ENCODE measurements at regions not wholly inside any gene's neighbourhood (a gene's known extent, or its start where the extent isn't known, plus 50 kb on each side); places are given as distances from the start of the nearest gene placed in this dataset.

GRCh38 chr12:28980436-28980835 lies 168.6 kb upstream of the FAR2 start:
- Histone ChIP-seq H3K36me3 (ENCODE audit: control insufficient read depth, insufficient read depth, low read length) (no peaks in the 10 kb centered on the region), H3K4me3 (ENCODE audit: low read depth, low read length) (no peak overlapping the region), H3K9me3 (ENCODE audit: control insufficient read depth, insufficient read depth, low read depth, low read length) (no peaks in the 10 kb centered on the region), H3K27ac (ENCODE audit: low read depth, low read length) (no peak overlapping the region), H3K27me3 (ENCODE audit: control insufficient read depth, insufficient read depth, low read length) (no peaks in the 10 kb centered on the region), H3K9ac (ENCODE audit: low read length) (no peak overlapping the region), H3K4me1 (ENCODE audit: control insufficient read depth, insufficient read depth, low read length) (no peaks in the 10 kb centered on the region)

DNA sequence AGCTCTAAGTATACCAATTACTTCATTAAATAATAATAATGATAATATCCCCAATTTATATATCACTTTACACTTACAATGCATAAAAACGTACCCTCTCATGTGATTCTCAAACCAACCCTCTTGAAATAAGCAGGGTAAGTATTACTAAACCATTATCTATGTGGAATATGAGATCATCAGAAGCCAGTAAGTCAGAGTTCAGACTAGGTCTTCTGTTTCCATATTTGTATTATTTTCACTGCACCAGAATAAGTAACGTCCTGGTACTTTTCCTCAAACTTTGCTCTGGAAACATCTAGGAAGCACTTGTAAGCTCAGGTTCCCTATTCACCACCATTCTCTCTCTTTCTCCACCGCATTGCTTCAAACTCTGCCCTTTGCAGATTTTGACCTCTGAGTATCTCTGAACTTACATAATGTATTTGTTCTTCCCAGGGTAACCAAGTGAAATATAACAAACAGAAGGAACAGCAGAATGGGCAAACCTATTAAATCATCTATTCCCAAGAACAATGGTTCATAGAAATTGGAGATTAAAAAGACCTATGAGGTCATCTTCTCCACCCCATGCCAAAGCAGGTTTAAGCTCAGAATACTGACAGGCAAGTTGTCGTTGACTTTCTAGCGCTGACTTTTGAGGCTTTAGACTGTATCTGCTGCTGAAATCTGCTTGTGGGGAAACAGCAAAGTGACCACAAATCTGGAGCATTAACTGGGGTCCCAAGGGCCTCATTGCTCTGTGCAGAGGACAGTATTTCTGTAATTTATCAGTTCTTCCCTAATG lies 161.3 kb upstream of the FAR2 start:
- no peak overlapping the region for H3K9ac ChIP-seq (ENCODE audit: low read length)
- H3K4me1 ChIP-seq (ENCODE audit: control insufficient read depth, insufficient read depth, low read length) = no peaks in the 10 kb centered on the region
- no peaks in the 10 kb centered on the region for H3K36me3 ChIP-seq (ENCODE audit: control insufficient read depth, insufficient read depth, low read length)
- no peaks in the 10 kb centered on the region for H3K9me3 ChIP-seq (ENCODE audit: control insufficient read depth, insufficient read depth, low read depth, low read length)
- H3K4me3 ChIP-seq (ENCODE audit: low read depth, low read length) = no peak overlapping the region
- H3K27ac ChIP-seq (ENCODE audit: low read depth, low read length) = no peak overlapping the region
- no peaks in the 10 kb centered on the region for H3K27me3 ChIP-seq (ENCODE audit: control insufficient read depth, insufficient read depth, low read length)

- Histone ChIP-seq H3K4me3 (ENCODE audit: low read depth, low read length) (no peak overlapping the region), H3K27ac (ENCODE audit: low read depth, low read length) (no peak overlapping the region), H3K9ac (ENCODE audit: low read length) (no peak overlapping the region), H3K36me3 (ENCODE audit: control insufficient read depth, insufficient read depth, low read length) (no peaks in the 10 kb centered on the region), H3K4me1 (ENCODE audit: control insufficient read depth, insufficient read depth, low read length) (no peaks in the 10 kb centered on the region), H3K9me3 (ENCODE audit: control insufficient read depth, insufficient read depth, low read depth, low read length) (no peaks in the 10 kb centered on the region), H3K27me3 (ENCODE audit: control insufficient read depth, insufficient read depth, low read length) (no peaks in the 10 kb centered on the region)
Measured at GRCh38 chr12:28988325-28988704, 160.8 kb upstream of the FAR2 start.

DNA sequence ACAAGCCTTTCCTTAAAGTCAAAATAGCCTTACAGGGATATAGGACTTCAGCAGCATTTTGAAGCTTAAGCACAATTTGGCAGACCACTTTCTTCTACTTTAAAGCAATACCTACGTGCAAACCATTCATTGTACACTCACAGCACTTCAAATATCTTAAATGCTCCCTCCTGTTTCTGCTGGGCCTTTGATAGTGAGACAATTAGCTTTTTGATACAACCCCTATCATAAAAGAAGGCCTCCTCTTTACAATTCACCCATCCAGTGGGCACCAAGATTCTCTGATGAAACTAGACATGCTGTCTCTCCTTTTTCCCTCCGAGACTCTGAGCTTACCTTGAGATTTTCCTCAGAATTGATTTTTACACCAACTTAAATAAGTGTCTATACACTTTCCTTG lies 157.5 kb upstream of the FAR2 start:
- Histone ChIP-seq H3K27ac (ENCODE audit: low read depth, low read length) (no peak overlapping the region), H3K9ac (ENCODE audit: low read length) (no peak overlapping the region), H3K9me3 (ENCODE audit: control insufficient read depth, insufficient read depth, low read depth, low read length) (no peaks in the 10 kb centered on the region), H3K36me3 (ENCODE audit: control insufficient read depth, insufficient read depth, low read length) (no peaks in the 10 kb centered on the region), H3K27me3 (ENCODE audit: control insufficient read depth, insufficient read depth, low read length) (no peaks in the 10 kb centered on the region), H3K4me3 (ENCODE audit: low read depth, low read length) (no peak overlapping the region), H3K4me1 (ENCODE audit: control insufficient read depth, insufficient read depth, low read length) (no peaks in the 10 kb centered on the region)

- Histone ChIP-seq H3K36me3 (ENCODE audit: control insufficient read depth, insufficient read depth, low read length) (no peaks in the 10 kb centered on the region), H3K9ac (ENCODE audit: low read length) (no peak overlapping the region), H3K9me3 (ENCODE audit: control insufficient read depth, insufficient read depth, low read depth, low read length) (no peaks in the 10 kb centered on the region), H3K27me3 (ENCODE audit: control insufficient read depth, insufficient read depth, low read length) (no peaks in the 10 kb centered on the region), H3K27ac (ENCODE audit: low read depth, low read length) (no peak overlapping the region), H3K4me1 (ENCODE audit: control insufficient read depth, insufficient read depth, low read length) (no peaks in the 10 kb centered on the region), H3K4me3 (ENCODE audit: low read depth, low read length) (no peak overlapping the region)
Measured at GRCh38 chr12:28993720-28994119, 155.4 kb upstream of the FAR2 start.

- H3K9ac ChIP-seq (ENCODE audit: low read length) = no peak overlapping the region
- H3K4me3 ChIP-seq (ENCODE audit: low read depth, low read length) = no peak overlapping the region
- no peaks in the 10 kb centered on the region for H3K4me1 ChIP-seq (ENCODE audit: control insufficient read depth, insufficient read depth, low read length)
- no peaks in the 10 kb centered on the region for H3K27me3 ChIP-seq (ENCODE audit: control insufficient read depth, insufficient read depth, low read length)
- H3K9me3 ChIP-seq (ENCODE audit: control insufficient read depth, insufficient read depth, low read depth, low read length) = no peaks in the 10 kb centered on the region
- H3K36me3 ChIP-seq (ENCODE audit: control insufficient read depth, insufficient read depth, low read length) = no peaks in the 10 kb centered on the region
- no peak overlapping the region for H3K27ac ChIP-seq (ENCODE audit: low read depth, low read length)
Measured at GRCh38 chr12:28994179-28994715, 154.8 kb upstream of the FAR2 start.

DNA sequence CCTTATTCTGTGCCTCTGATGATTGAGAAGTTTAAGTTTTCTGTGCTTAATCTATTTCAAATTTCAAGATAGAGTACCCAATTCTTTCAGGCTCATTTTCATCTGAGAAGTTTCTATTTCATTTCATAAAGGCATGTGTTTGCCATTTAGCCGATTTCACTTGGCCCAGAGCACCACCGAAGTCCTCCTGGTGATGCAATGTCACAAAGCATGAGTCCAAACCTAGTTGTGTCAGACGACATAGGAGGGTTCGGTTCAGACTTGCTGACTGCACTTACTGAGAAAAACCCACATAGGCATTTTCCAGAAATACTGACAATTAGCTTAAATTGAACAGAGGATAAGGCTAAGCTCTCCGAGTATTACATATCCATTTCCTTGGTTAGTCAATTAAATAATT lies 152.4 kb upstream of the FAR2 start:
- no peak overlapping the region for H3K9ac ChIP-seq (ENCODE audit: low read length)
- H3K36me3 ChIP-seq (ENCODE audit: control insufficient read depth, insufficient read depth, low read length) = no peaks in the 10 kb centered on the region
- no peaks in the 10 kb centered on the region for H3K9me3 ChIP-seq (ENCODE audit: control insufficient read depth, insufficient read depth, low read depth, low read length)
- H3K27ac ChIP-seq (ENCODE audit: low read depth, low read length) = no peak overlapping the region
- H3K27me3 ChIP-seq (ENCODE audit: control insufficient read depth, insufficient read depth, low read length) = no peaks in the 10 kb centered on the region
- H3K4me1 ChIP-seq (ENCODE audit: control insufficient read depth, insufficient read depth, low read length) = no peaks in the 10 kb centered on the region
- no peak overlapping the region for H3K4me3 ChIP-seq (ENCODE audit: low read depth, low read length)

DNA sequence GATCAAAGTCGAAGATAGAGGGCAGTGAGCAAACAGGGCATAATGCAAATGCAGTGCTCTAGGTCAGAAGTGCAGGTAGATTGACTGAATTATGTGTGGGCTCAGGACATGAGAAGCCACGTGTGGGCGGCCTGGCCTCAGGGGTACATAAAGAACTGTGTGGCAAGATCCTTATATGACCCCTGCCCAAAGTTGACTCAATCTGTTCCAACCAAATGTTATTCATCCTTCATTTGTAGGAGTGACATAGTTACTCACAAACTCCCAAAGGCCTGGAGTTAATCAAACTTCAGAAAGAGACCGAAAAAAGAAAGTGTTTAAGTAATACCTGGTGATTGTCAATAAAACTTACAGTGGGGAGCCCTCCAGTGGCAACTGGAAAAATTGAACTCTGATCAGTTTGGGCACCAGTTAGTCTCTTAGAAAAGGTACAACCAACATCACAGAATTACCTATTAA lies 150.4 kb upstream of the FAR2 start:
- Histone ChIP-seq H3K9me3 (ENCODE audit: control insufficient read depth, insufficient read depth, low read depth, low read length) (no peaks in the 10 kb centered on the region), H3K4me1 (ENCODE audit: control insufficient read depth, insufficient read depth, low read length) (no peaks in the 10 kb centered on the region), H3K4me3 (ENCODE audit: low read depth, low read length) (no peak overlapping the region), H3K9ac (ENCODE audit: low read length) (no peak overlapping the region), H3K36me3 (ENCODE audit: control insufficient read depth, insufficient read depth, low read length) (no peaks in the 10 kb centered on the region), H3K27me3 (ENCODE audit: control insufficient read depth, insufficient read depth, low read length) (no peaks in the 10 kb centered on the region), H3K27ac (ENCODE audit: low read depth, low read length) (no peak overlapping the region)

GRCh38 chr12:29004066-29004935 lies 144.8 kb upstream of the FAR2 start:
- Histone ChIP-seq H3K36me3 (ENCODE audit: control insufficient read depth, insufficient read depth, low read length) (no peaks in the 10 kb centered on the region), H3K27ac (ENCODE audit: low read depth, low read length) (no peak overlapping the region), H3K9ac (ENCODE audit: low read length) (no peak overlapping the region), H3K27me3 (ENCODE audit: control insufficient read depth, insufficient read depth, low read length) (no peaks in the 10 kb centered on the region), H3K4me1 (ENCODE audit: control insufficient read depth, insufficient read depth, low read length) (no peaks in the 10 kb centered on the region), H3K9me3 (ENCODE audit: control insufficient read depth, insufficient read depth, low read depth, low read length) (no peaks in the 10 kb centered on the region), H3K4me3 (ENCODE audit: low read depth, low read length) (no peak overlapping the region)

- H3K27ac ChIP-seq (ENCODE audit: low read depth, low read length) = no peak overlapping the region
- no peaks in the 10 kb centered on the region for H3K36me3 ChIP-seq (ENCODE audit: control insufficient read depth, insufficient read depth, low read length)
- no peaks in the 10 kb centered on the region for H3K9me3 ChIP-seq (ENCODE audit: control insufficient read depth, insufficient read depth, low read depth, low read length)
- no peak overlapping the region for H3K9ac ChIP-seq (ENCODE audit: low read length)
- H3K4me3 ChIP-seq (ENCODE audit: low read depth, low read length) = no peak overlapping the region
- H3K27me3 ChIP-seq (ENCODE audit: control insufficient read depth, insufficient read depth, low read length) = no peaks in the 10 kb centered on the region
- H3K4me1 ChIP-seq (ENCODE audit: control insufficient read depth, insufficient read depth, low read length) = no peaks in the 10 kb centered on the region
Measured at GRCh38 chr12:29004936-29005304, 144.2 kb upstream of the FAR2 start.

DNA sequence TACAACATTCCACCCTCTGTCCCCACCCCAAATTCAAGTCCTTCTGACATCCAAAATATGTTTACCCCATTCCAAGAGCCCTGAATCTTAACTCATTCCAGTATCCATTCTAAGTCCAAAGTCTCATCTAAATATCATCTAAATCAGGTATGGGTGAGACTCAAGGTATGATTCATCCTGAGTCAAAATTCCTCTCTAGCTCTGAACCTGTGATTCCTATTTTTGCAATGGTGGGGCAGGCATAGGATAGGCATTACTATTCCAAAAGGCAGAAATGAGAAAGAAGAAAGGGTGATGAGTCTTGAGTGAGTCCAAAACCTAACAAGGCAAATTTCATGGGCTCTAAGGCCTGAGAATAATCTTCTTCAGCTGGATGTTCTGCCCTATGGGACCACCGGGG lies 140.3 kb upstream of the FAR2 start:
- Histone ChIP-seq H3K9me3 (ENCODE audit: control insufficient read depth, insufficient read depth, low read depth, low read length) (no peaks in the 10 kb centered on the region), H3K4me3 (ENCODE audit: low read depth, low read length) (no peak overlapping the region), H3K9ac (ENCODE audit: low read length) (no peak overlapping the region), H3K36me3 (ENCODE audit: control insufficient read depth, insufficient read depth, low read length) (no peaks in the 10 kb centered on the region), H3K27ac (ENCODE audit: low read depth, low read length) (no peak overlapping the region), H3K27me3 (ENCODE audit: control insufficient read depth, insufficient read depth, low read length) (no peaks in the 10 kb centered on the region), H3K4me1 (ENCODE audit: control insufficient read depth, insufficient read depth, low read length) (no peaks in the 10 kb centered on the region)
